ENCODE measurements at regions not wholly inside any gene's neighbourhood (a gene's known extent, or its start where the extent isn't known, plus 50 kb on each side); places are given as distances from the start of the nearest gene placed in this dataset.
"Not testable (repeated sequence)": the region's sequence is repeated elsewhere in the genome, so short reads cannot be mapped to it uniquely, and the experiment has no call there.

GRCh38 chr18:10100196-10100595 is 186.4 kb downstream of the VAPA start:
- no peak overlapping the region for H3K27ac ChIP-seq (ENCODE audit: low read length)
- no peak overlapping the region for H3K4me3 ChIP-seq (ENCODE audit: low read length)
- no peaks in the 10 kb centered on the region for H4K20me1 ChIP-seq (ENCODE audit: insufficient read depth, low read length)
- no peaks in the 10 kb centered on the region for H3K36me3 ChIP-seq (replicated peaks; ENCODE audit: insufficient read depth, low read length)
- no peak overlapping the region for H2AFZ ChIP-seq (ENCODE audit: low read length)
- no peak overlapping the region for H3K4me2 ChIP-seq (ENCODE audit: low read depth, low read length)
- TF ChIP-seq CTCF (IDR thresholded peaks at IDR 0.05; ENCODE audit: low read length) (no peak), EZH2 (optimal IDR thresholded peaks at IDR 0.05; ENCODE audit: low read depth, low read length) (no peak), EZH2phosphoT487 (IDR thresholded peaks at IDR 0.05; ENCODE audit: low read length) (no peak)
- no peaks in the 10 kb centered on the region for H3K9me3 ChIP-seq (replicated peaks; ENCODE audit: insufficient read depth, low read length)
- H3K9ac ChIP-seq (ENCODE audit: low read length) = no peak overlapping the region
- no peaks in the 10 kb centered on the region for H3F3A ChIP-seq (ENCODE audit: insufficient read depth, low read length)
- H3K9me2 ChIP-seq (replicated peaks; ENCODE audit: insufficient read depth, low read length) = no peaks in the 10 kb centered on the region
- no peak for DNase-seq
- peaks cover 7% of the 10 kb centered on the region for H3K4me1 ChIP-seq (ENCODE audit: low read length)
- H3K27me3 ChIP-seq (replicated peaks; ENCODE audit: insufficient read depth, low read length) = no peaks in the 10 kb centered on the region
- H3K79me2 ChIP-seq (ENCODE audit: low read length) = no peaks in the 10 kb centered on the region

- H3K9me3 ChIP-seq (replicated peaks; ENCODE audit: insufficient read depth, low read length) = no peaks in the 10 kb centered on the region
- no peak overlapping the region for H2AFZ ChIP-seq (ENCODE audit: low read length)
- H3K27me3 ChIP-seq (replicated peaks; ENCODE audit: insufficient read depth, low read length) = no peaks in the 10 kb centered on the region
- TF ChIP-seq EZH2 (optimal IDR thresholded peaks at IDR 0.05; ENCODE audit: low read depth, low read length) (no peak), EZH2phosphoT487 (IDR thresholded peaks at IDR 0.05; ENCODE audit: low read length) (no peak), CTCF (IDR thresholded peaks at IDR 0.05; ENCODE audit: low read length) (no peak)
- DNase-seq = no peak
- H3K27ac ChIP-seq (ENCODE audit: low read length) = no peak overlapping the region
- no peaks in the 10 kb centered on the region for H3K9me2 ChIP-seq (replicated peaks; ENCODE audit: insufficient read depth, low read length)
- H4K20me1 ChIP-seq (ENCODE audit: insufficient read depth, low read length) = no peaks in the 10 kb centered on the region
- no peak overlapping the region for H3K4me3 ChIP-seq (ENCODE audit: low read length)
- no peak overlapping the region for H3K9ac ChIP-seq (ENCODE audit: low read length)
- H3F3A ChIP-seq (ENCODE audit: insufficient read depth, low read length) = no peaks in the 10 kb centered on the region
- no peak overlapping the region for H3K4me2 ChIP-seq (ENCODE audit: low read depth, low read length)
- no peaks in the 10 kb centered on the region for H3K36me3 ChIP-seq (replicated peaks; ENCODE audit: insufficient read depth, low read length)
- H3K4me1 ChIP-seq (ENCODE audit: low read length) = peaks cover 7% of the 10 kb centered on the region
- H3K79me2 ChIP-seq (ENCODE audit: low read length) = no peaks in the 10 kb centered on the region
These were observed 187.3 kb downstream of the VAPA start for GRCh38 chr18:10100941-10101701.

DNA sequence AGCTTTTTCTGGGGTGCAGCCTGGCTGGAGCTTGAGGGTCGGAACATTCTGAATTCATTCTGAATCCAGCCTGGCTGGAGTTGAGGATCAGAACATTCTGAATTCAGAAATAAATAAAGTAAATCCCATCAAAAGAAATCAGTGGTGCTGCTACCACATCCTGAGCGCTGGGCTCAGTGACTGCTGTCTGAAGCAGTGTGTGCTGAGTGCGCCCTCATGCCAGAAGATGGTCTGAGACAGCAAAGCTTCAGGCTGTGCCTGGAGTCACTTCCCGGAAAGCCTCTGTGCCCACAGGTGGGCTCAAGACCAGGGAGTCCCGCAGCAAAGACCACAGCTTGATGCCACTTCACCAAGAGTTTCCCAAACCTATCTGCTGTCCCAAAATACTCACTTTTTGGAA is 187.9 kb downstream of the VAPA start:
- Histone ChIP-seq H3K4me3 (ENCODE audit: low read length) (no peak overlapping the region), H3K27ac (ENCODE audit: low read length) (no peak overlapping the region), H3K4me1 (ENCODE audit: low read length) (peaks cover 7% of the 10 kb centered on the region), H3K9me3 (replicated peaks; ENCODE audit: insufficient read depth, low read length) (no peaks in the 10 kb centered on the region), H3F3A (ENCODE audit: insufficient read depth, low read length) (no peaks in the 10 kb centered on the region), H3K36me3 (replicated peaks; ENCODE audit: insufficient read depth, low read length) (no peaks in the 10 kb centered on the region), H3K9me2 (replicated peaks; ENCODE audit: insufficient read depth, low read length) (no peaks in the 10 kb centered on the region), H2AFZ (ENCODE audit: low read length) (no peak overlapping the region), H3K9ac (ENCODE audit: low read length) (no peak overlapping the region), H4K20me1 (ENCODE audit: insufficient read depth, low read length) (no peaks in the 10 kb centered on the region), H3K4me2 (ENCODE audit: low read depth, low read length) (no peak overlapping the region), H3K27me3 (replicated peaks; ENCODE audit: insufficient read depth, low read length) (no peaks in the 10 kb centered on the region), H3K79me2 (ENCODE audit: low read length) (no peaks in the 10 kb centered on the region)
- no peak for DNase-seq
- no peak for TF ChIP-seq EZH2phosphoT487 (IDR thresholded peaks at IDR 0.05; ENCODE audit: low read length)
- TF ChIP-seq EZH2 (optimal IDR thresholded peaks at IDR 0.05; ENCODE audit: low read depth, low read length) = no peak

- not testable (repeated sequence) for H3F3A ChIP-seq (ENCODE audit: insufficient read depth, low read length); H3K4me1 ChIP-seq (ENCODE audit: low read length); H4K20me1 ChIP-seq (ENCODE audit: insufficient read depth, low read length); H3K27ac ChIP-seq (ENCODE audit: low read length); H3K36me3 ChIP-seq (replicated peaks; ENCODE audit: insufficient read depth, low read length); H2AFZ ChIP-seq (ENCODE audit: low read length); H3K4me3 ChIP-seq (ENCODE audit: low read length); H3K9ac ChIP-seq (ENCODE audit: low read length); H3K9me2 ChIP-seq (replicated peaks; ENCODE audit: insufficient read depth, low read length); H3K79me2 ChIP-seq (ENCODE audit: low read length); H3K27me3 ChIP-seq (replicated peaks; ENCODE audit: insufficient read depth, low read length); H3K4me2 ChIP-seq (ENCODE audit: low read depth, low read length); DNase-seq; H3K9me3 ChIP-seq (replicated peaks; ENCODE audit: insufficient read depth, low read length)
These were observed 191.3 kb downstream of the VAPA start for GRCh38 chr18:10105118-10105517.

All from MM.1S (cell line).